ENCODE measurements at regions not wholly inside any gene's neighbourhood (a gene's known extent, or its start where the extent isn't known, plus 50 kb on each side); places are given as distances from the start of the nearest gene placed in this dataset.

DNA sequence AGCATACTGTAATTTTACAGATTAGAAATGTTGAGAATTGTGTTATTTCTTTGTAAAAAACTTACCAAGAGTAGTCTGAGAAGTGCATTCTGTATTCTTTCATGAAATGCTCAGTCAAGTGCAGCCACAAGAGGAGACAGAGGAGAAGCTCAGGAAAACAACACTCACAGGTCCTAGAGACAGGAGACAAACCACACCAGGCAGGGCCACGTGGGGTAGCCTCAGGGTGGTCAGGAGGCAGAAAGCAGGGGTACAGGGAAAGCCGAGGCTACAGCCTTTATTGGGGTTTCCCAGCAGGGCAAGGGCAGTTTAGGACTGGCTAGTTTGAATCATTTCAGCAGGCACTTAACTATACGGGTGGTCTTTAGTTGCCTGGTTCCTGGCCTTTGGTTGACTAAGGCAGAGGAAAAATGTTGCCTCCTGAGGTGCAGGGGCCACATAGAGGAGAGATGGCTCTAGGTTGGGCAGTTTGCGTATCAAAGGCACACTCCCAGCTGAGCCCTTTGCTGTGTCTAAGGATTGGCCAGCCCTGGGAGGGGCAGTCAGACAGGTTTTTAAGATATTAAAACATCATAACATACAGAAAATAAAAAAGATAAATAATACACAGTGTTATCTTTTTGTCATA is 230.9 kb upstream of the ANKRD55 start:
- in situ Hi-C loops (cut with MboI; ENCODE audit: low pct_unique_long_range_greater_than_20kb, low sequenced_read_pairs, unreplicated experiment) = no loop called here
- no peak for DNase-seq (ENCODE audit: low spot score)

DNA sequence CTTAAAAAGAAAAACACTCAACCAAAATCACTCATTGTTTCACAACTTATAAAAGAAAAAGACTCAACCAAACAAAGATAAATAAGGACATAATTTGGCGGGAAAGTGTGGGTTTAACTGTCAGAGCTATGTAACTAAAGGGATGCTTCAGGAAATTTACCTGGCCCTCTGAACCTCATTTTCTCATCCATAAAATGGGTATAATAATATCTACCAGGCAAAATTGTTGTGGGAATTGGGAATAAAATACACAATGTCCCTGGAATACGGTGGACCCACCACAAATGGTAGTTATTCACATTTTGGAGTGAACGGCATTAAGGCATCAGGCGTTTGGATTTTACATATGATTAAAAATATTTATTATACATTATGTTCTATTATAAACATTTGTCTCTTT is 228.5 kb upstream of the ANKRD55 start:
- TF ChIP-seq, protein P1, sequence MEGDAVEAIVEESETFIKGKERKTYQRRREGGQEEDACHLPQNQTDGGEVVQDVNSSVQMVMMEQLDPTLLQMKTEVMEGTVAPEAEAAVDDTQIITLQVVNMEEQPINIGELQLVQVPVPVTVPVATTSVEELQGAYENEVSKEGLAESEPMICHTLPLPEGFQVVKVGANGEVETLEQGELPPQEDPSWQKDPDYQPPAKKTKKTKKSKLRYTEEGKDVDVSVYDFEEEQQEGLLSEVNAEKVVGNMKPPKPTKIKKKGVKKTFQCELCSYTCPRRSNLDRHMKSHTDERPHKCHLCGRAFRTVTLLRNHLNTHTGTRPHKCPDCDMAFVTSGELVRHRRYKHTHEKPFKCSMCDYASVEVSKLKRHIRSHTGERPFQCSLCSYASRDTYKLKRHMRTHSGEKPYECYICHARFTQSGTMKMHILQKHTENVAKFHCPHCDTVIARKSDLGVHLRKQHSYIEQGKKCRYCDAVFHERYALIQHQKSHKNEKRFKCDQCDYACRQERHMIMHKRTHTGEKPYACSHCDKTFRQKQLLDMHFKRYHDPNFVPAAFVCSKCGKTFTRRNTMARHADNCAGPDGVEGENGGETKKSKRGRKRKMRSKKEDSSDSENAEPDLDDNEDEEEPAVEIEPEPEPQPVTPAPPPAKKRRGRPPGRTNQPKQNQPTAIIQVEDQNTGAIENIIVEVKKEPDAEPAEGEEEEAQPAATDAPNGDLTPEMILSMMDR (IDR thresholded peaks at IDR 0.05; ENCODE audit: extremely low read depth, insufficient read depth, missing control alignments) = no peak
- in situ Hi-C loops (cut with MboI; ENCODE audit: low pct_unique_long_range_greater_than_20kb, low sequenced_read_pairs, unreplicated experiment) = no loop called here
- DNase-seq (ENCODE audit: low spot score) = no peak

More for the DNA sequence above, 230.9 kb upstream of the ANKRD55 start:
- TF ChIP-seq, protein P1 (IDR thresholded peaks at IDR 0.05; ENCODE audit: extremely low read depth, insufficient read depth, missing control alignments) = no peak

DNA sequence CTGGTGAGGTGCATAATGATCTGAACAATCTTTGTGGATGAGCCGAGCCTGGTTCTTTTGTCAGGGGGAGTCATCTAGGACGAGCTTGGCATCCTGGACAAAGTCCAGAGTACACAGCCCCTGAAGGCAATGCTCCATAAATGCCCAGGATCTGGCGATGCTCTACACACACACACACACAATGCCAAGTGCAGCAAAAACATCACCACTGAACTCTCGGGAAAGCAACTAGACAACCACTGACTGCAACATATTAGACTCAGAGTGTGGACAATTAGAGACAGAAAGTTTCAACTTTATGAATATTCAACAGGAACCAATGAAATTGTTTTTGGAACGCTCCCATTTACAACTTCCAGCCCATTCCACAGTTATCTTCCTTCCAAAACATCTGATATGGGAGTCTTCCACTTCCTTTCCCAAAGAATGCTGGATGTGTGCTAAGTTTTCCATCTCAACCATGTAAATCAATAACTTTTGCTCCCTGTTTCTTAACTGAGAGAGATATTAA is 227.6 kb upstream of the ANKRD55 start:
- no peak for DNase-seq (ENCODE audit: low spot score)
- in situ Hi-C loops (cut with MboI; ENCODE audit: low pct_unique_long_range_greater_than_20kb, low sequenced_read_pairs, unreplicated experiment) = no loop called here
- TF ChIP-seq, protein P1 (IDR thresholded peaks at IDR 0.05; ENCODE audit: extremely low read depth, insufficient read depth, missing control alignments) = no peak

DNA sequence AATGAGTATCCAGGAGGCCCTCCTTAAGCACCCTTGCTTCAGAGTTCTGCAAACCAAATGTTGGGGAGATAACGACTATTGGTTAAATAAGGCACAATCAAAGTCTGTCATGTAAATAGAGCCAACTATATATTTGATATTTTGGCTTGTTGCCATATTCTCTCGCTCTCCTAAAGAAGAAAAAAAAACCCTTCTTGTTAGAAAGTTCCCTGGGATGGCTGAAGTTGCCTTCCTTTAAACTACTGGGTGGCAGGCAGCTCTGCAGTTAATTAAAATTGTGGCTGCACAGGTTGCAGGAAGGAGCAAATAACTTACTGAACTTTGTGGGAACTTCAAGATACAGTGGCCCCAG is 227.0 kb upstream of the ANKRD55 start:
- no peak for DNase-seq (ENCODE audit: low spot score)
- in situ Hi-C loops (cut with MboI; ENCODE audit: low pct_unique_long_range_greater_than_20kb, low sequenced_read_pairs, unreplicated experiment) = no loop called here
- TF ChIP-seq, protein P1 (IDR thresholded peaks at IDR 0.05; ENCODE audit: extremely low read depth, insufficient read depth, missing control alignments) = no peak

DNA sequence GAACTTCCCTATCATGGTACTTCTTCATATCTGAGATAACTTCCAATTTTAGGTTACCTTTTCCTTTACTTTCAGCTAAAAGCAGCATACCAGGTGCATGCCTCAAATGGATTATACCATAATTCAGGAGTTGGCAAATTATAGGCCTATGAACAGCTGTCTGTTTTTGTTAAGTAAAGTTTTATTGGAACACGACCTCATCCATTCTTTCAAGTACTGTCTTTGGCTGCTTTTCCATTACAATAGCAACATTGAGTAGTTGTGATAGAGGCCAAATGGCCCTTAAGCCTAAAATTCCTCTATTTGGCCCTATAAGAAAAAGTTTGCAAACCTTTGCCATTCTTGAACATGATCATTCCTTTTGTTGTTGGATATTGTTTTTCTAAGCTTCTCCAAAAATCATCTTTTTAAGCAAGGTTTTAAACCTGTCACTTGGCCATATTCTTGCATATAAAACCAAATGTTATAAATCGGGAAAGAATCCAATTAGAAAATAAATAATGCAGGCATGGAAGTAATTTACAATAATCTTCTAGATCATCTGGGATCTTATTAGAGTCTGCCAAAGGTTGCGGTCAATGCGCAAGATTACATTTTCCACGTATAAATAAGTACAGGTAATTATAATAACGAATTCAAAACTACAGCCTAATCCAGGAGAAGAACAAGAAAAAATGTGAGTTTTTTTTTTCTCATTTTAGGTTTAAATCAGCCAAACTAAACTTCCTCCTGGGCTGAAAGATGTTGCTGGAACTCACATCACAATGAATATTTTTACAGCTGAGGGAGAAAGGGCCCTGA is 226.5 kb upstream of the ANKRD55 start:
- TF ChIP-seq, protein P1 (IDR thresholded peaks at IDR 0.05; ENCODE audit: extremely low read depth, insufficient read depth, missing control alignments) = no peak
- in situ Hi-C loops (cut with MboI; ENCODE audit: low pct_unique_long_range_greater_than_20kb, low sequenced_read_pairs, unreplicated experiment) = no loop called here

DNA sequence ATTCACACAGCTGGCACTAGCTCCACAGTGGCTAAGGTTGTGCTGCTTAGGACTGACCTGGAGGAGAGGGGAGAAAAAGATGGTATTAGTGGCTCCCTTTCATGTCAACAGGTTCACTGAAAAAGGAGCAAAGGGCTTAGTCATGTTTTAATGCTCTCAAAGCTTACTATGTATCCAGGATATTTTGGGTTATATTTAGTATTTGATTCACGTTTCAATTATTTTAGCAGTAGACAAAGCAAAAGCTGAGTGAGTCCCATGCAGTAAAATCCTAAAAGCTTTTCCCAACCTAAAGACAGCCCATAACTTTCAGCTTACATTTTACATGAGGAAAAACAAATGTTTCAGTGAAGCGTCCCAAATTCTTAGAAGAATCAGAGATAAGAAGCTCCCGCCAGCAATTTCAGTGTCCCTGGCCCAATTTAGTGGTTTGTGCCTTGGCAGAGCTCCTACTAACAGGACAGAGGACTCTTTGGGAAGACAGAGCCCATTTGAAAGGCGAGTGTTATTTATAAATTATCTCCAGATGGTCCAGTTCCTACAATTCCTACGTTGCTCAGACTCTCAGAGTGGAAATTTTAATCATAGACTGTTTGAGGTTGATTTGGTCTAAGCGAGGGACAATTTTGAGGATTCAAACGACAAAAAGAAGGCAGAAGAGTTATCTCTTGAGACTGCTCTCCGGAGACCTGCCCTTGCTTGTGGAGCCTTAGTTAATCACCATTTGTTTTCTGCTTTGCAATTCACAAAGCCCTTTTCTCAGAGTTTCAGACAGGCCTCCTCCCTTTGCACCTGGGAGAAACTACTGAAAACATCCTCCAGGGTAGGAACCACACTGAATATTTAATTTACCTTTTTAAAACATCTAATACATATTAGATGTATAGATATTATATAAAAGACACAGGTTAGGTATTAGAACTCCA is 225.0 kb upstream of the ANKRD55 start:
- TF ChIP-seq, protein P1 (IDR thresholded peaks at IDR 0.05; ENCODE audit: extremely low read depth, insufficient read depth, missing control alignments) = no peak
- no peak for DNase-seq (ENCODE audit: low spot score)
- in situ Hi-C loops (cut with MboI; ENCODE audit: low pct_unique_long_range_greater_than_20kb, low sequenced_read_pairs, unreplicated experiment) = no loop called here

More for the DNA sequence above, 226.5 kb upstream of the ANKRD55 start:
- DNase-seq (ENCODE audit: low spot score) = no peak

Data from GM13977 (cell line).